Adrenal gland (tissue), 9 donors: ENCODE measurements at regions not wholly inside any gene's neighbourhood (a gene's known extent, or its start where the extent isn't known, plus 50 kb on each side); places are given as distances from the start of the nearest gene placed in this dataset.

Experiments
- DNase-seq, 7 donors: peaks; one replicate each; pipeline ENCODE4 v3.0.0-alpha.2; 2019 to 2020
- H3K27ac ChIP-seq, 5 donors: fragments of 200-600 bp; sonication (generic) in 4 of 5; 1 replicate in 3 of 5; 2 replicates in 2 of 5; pipeline versions ENCODE4 v1.5.1 to v1.8.0; 2016 to 2020; ENCODE audit warnings: mild to moderate bottlenecking in 1 of 5
- H3K27me3 ChIP-seq: fragments of 200-600 bp; 2 replicates; pipeline ENCODE4 v1.8.0; 2021
- H3K36me3 ChIP-seq, 2 donors: fragments of 200-600 bp; replicated peaks in 1 of 2; 1 replicate in 1 of 2; 2 replicates in 1 of 2; pipeline versions ENCODE4 v1.5.1 to v1.8.0; 2018 to 2022
- H3K4me1 ChIP-seq, 2 donors: fragments of 200-600 bp; replicated peaks in 1 of 2; 1 replicate in 1 of 2; 2 replicates in 1 of 2; pipeline versions ENCODE4 v1.5.1 to v1.8.0; 2018 to 2021
- H3K4me3 ChIP-seq, 4 donors: fragments of 200-600 bp; sonication (generic) in 3 of 4; one replicate each; pipeline ENCODE4 v1.5.1; 2016 to 2018
- H3K9me3 ChIP-seq, 3 donors: fragments of 200-600 bp; sonication (generic) in 1 of 3; replicated peaks in 1 of 3; 1 replicate in 2 of 3; 2 replicates in 1 of 3; pipeline versions ENCODE4 v1.5.1 to v1.8.0; 2016 to 2021
- POLR2A ChIP-seq, 2 donors: fragments of 450-650 bp; IDR thresholded peaks; one replicate each; pipeline ENCODE4 v1.6.1; 2017; ENCODE audit warnings: antibody characterized with exemption in 2 of 2, mild to moderate bottlenecking in 2 of 2, moderate library complexity in 1 of 2
- WGBS, 4 donors: extraction: QIAGEN DNeasy Blood & Tissue Kit in 2 of 4; methylation state at CpG; one replicate each; pipeline versions ENCODE4 v1.1.5 to v1.1.7; 2013 to 2017; 5-methylcytosine and 5-hydroxymethylcytosine counted together
- intact Hi-C, 2 donors: fragments of 100-400 bp; cut with DNase I; formaldehyde crosslinking; loops; one replicate each; pipeline versions ENCODE4 v1.14.1 to v1.15.0; 2022 to 2023
- TF ChIP-seq, protein P1 (sequence below), 6 experiments: fragments of 450-650 bp in 4 of 6; fragments of 200-600 bp in 2 of 6; sonication (generic) in 1 of 6; IDR thresholded peaks; 1 replicate in 5 of 6; 2 replicates in 1 of 6; pipeline versions ENCODE4 v1.5.1 to v1.8.0; 2016 to 2021; ENCODE audit warnings: antibody characterized with exemption in 6 of 6, mild to moderate bottlenecking in 2 of 6, moderate library complexity in 1 of 6
- donor health status: healthy with polysubstance abuse.
- donor health status: Bipolar disorder and iron deficiency.
- donor health status: DM: yes; HTN: yes; CAD: no.
- donor health status: DM: no; HTN: no; CAD: no.
- donor health status: DM: no; HTN: no; CAD: no.

DNA sequence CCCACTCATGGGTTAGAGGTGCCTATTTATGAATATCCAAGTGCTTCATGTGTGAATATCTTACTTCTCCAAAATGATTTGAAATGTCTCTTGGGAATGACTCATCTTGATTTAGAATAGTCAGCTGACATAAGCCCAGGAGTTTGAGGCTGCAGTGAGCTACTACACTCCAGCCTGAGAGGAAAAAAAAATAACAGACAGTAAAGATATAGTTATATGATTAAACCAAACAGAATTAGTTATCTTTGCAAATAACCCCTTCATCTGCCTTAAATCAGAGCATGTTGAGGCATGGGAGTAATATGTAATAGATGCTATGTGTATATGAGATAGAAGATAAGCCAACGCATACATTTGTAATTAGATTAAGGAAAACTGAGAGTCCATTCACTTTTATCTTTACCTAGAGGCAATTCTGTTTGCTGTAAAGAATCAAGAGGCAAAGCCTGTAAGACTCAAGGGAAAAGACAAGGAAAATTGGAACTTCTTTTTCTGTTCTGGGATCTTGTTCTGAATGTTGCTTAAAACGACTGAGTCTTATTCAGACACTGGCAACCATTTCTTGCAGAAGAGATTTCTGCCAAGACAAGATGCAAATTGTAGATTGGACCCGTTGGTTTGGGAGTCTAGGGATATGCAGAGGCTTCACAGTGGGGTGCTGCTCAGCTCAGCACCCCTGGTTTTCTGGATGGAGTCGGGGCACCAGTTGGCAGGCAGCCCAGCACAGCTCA is 104.4 kb downstream of the LIPG start:
- no peak overlapping the region for H3K27ac ChIP-seq
- H3K9me3 ChIP-seq: no peaks in the 10 kb centered on the region
- H3K36me3 ChIP-seq: no peaks in the 10 kb centered on the region
- no peak overlapping the region for H3K4me3 ChIP-seq
- TF ChIP-seq, protein P1, sequence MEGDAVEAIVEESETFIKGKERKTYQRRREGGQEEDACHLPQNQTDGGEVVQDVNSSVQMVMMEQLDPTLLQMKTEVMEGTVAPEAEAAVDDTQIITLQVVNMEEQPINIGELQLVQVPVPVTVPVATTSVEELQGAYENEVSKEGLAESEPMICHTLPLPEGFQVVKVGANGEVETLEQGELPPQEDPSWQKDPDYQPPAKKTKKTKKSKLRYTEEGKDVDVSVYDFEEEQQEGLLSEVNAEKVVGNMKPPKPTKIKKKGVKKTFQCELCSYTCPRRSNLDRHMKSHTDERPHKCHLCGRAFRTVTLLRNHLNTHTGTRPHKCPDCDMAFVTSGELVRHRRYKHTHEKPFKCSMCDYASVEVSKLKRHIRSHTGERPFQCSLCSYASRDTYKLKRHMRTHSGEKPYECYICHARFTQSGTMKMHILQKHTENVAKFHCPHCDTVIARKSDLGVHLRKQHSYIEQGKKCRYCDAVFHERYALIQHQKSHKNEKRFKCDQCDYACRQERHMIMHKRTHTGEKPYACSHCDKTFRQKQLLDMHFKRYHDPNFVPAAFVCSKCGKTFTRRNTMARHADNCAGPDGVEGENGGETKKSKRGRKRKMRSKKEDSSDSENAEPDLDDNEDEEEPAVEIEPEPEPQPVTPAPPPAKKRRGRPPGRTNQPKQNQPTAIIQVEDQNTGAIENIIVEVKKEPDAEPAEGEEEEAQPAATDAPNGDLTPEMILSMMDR (IDR thresholded peaks at IDR 0.05): no peak
- TF ChIP-seq POLR2A (IDR thresholded peaks at IDR 0.05): no peak
- intact Hi-C loops: no loop called here
- no peaks in the 10 kb centered on the region for H3K4me1 ChIP-seq
- DNase-seq: no peak
- no peaks in the 10 kb centered on the region for H3K27me3 ChIP-seq
- 51 to 58% (median 54%) methylated on average over 4 of the region's 4 CpGs for WGBS, 4 donors

DNA sequence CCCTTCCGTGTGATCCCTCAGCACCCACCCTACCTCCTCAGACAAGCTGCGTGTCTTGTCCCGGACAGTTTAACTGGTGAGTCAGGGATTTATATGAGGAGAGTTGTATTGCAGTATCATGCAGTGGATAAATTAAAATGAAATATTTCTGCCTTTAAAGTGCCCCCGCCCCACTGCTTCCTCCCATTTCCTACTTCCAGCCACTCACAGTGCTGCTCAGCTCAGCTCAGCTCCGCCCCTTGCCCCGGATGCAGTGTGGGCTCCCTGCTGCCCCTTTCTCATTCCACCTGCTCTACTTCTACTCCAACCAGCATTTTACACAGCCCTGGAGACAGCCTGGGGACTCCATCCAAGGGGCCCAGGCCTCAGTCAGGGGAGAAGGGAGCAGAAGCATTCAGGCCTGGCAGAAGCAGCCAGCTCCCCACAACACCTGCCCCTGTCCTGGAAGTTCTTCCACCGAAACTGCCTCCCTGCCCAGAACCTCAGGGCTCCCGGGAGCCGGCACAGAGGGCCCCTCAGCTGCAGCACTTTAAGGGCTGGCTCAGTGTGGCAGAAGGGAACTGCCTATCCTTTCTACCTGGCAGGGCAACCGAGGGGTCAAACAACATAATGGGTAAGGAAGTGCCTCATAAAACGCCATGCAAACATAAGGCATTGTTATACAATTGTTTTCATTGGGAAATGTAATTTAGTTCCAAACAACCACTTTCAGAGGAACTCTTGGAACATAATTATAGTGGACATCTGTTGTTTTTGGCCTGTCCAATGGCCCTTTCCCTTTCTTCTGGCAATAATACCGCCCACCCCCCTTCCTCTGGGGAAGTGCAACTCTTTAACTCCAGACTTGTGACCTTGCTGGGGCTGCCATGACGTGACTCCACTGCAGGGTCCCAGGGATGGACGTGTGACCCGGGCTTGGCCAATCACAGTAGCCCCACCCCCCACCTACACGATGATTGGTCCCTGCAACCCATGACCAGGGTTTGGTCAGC is 102.3 kb downstream of the LIPG start:
- Histone ChIP-seq H3K27me3 (no peaks in the 10 kb centered on the region), H3K36me3 (no peaks in the 10 kb centered on the region), H3K27ac (no peak overlapping the region), H3K4me3 (no peak overlapping the region), H3K9me3 (no peaks in the 10 kb centered on the region), H3K4me1 (no peaks in the 10 kb centered on the region)
- DNase-seq: peak in 2 of 7 donors; percentile 14 to 15
- intact Hi-C loops: no loop called here
- 61 to 75% (median 65%) methylated on average over 13 to 16 of the region's 16 CpGs for WGBS, 4 donors
- TF ChIP-seq, protein P1 (IDR thresholded peaks at IDR 0.05): no peak
- no peak for TF ChIP-seq POLR2A (IDR thresholded peaks at IDR 0.05)

DNA sequence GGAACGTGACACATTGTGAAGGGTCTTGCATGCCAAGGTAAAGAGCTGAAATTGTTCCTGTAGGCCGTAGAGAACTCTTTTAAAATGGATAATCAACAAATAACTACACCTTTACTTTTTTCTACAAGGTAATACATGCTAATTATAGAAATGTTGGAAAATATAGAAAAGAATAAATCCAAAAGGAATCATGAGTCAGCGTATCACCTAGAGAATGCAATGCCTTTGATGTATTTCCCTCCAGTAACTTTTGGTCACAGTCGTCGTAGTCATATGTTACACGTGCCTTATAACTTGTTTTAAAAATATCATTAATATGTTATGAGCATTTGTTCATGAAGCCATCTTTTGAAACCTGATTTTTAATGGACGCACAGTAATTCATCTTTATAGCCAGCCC is 100.6 kb downstream of the LIPG start:
- H3K27ac ChIP-seq: no peak overlapping the region
- H3K4me3 ChIP-seq: no peak overlapping the region
- H3K4me1 ChIP-seq: no peaks in the 10 kb centered on the region
- TF ChIP-seq POLR2A (IDR thresholded peaks at IDR 0.05): no peak
- TF ChIP-seq, protein P1 (IDR thresholded peaks at IDR 0.05): no peak
- H3K27me3 ChIP-seq: no peaks in the 10 kb centered on the region
- 79 to 88% (median 83%) methylated on average over 7 of the region's 7 CpGs for WGBS, 4 donors
- H3K36me3 ChIP-seq: no peaks in the 10 kb centered on the region
- DNase-seq: no peak
- no peaks in the 10 kb centered on the region for H3K9me3 ChIP-seq
- intact Hi-C loops: no loop called here

DNA sequence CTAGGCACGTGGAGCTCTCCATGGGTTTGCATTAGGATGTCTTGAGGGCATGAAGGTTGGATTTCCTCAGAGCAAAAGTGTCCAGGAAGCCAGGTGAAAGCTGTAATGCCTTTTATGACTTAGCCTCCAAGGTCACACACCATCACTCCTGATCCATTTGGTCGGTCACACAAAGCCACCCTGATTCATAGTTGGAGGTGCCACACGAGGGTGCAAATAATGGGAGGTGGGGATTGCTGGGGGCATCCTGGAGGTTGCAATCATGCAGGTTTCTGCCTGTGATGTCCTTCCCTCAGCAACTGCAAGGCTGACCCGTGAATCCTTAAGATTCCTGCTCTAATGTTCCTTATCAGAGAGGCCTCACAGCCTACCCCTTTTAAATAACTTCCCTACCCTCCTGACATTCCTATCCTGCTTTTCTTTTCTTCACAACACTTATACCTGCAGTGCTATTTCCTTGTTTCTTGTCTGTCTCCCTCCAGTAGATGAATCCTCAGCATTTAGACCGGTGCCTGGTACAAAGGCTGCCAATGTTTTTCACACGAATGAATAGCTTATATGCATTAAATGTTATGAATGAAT is 97.1 kb downstream of the LIPG start:
- H3K4me1 ChIP-seq: no peaks in the 10 kb centered on the region
- 59 to 66% (median 62%) methylated on average over 6 of the region's 6 CpGs for WGBS, 4 donors
- no peak overlapping the region for H3K27ac ChIP-seq
- no peaks in the 10 kb centered on the region for H3K27me3 ChIP-seq
- DNase-seq: no peak
- intact Hi-C loops: no loop called here
- H3K4me3 ChIP-seq: no peak overlapping the region
- H3K9me3 ChIP-seq: no peaks in the 10 kb centered on the region
- H3K36me3 ChIP-seq: no peaks in the 10 kb centered on the region
- no peak for TF ChIP-seq POLR2A (IDR thresholded peaks at IDR 0.05)
- TF ChIP-seq, protein P1 (IDR thresholded peaks at IDR 0.05): no peak
